ENCODE measurements at regions not wholly inside any gene's neighbourhood (a gene's known extent, or its start where the extent isn't known, plus 50 kb on each side); places are given as distances from the start of the nearest gene placed in this dataset.

- no peak for DNase-seq (ENCODE audit: low read depth, low spot score)
- Histone ChIP-seq H3K27me3 (ENCODE audit: insufficient read depth, low read length) (no peaks in the 10 kb centered on the region), H3K9me2 (ENCODE audit: insufficient read depth) (no peaks in the 10 kb centered on the region), H3K36me3 (ENCODE audit: control insufficient read depth in 1 of 2, insufficient read depth in 2 of 2, low read length in 2 of 2) (no peaks in the 10 kb centered on the region), H4K20me1 (ENCODE audit: insufficient read depth) (no peaks in the 10 kb centered on the region), H2AFZ (ENCODE audit: low read depth, low read length, poor library complexity, severe bottlenecking) (no peak overlapping the region), H3K27ac (ENCODE audit: low read depth, low read length) (no peak overlapping the region), H3K4me2 (ENCODE audit: low read length) (no peak overlapping the region), H3K4me1 (ENCODE audit: control insufficient read depth in 1 of 2, insufficient read depth in 2 of 2, low read length in 2 of 2) (no peaks in the 10 kb centered on the region), H3K9me3 (ENCODE audit: control insufficient read depth in 1 of 2, insufficient read depth in 1 of 2, low read depth in 1 of 2, low read length in 2 of 2) (no peaks in the 10 kb centered on the region), H3K4me3 (replicated peaks in 1 of 2; ENCODE audit: low read depth in 1 of 2, low read length in 2 of 2) (no peak overlapping the region), H3K9ac (ENCODE audit: low read length) (no peak overlapping the region), H3K79me2 (ENCODE audit: insufficient read depth, low read length) (no peaks in the 10 kb centered on the region)
- intact Hi-C loops (cut with micrococcal nuclease): no loop called here
- POLR2A ChIA-PET: no interaction called here
- TF ChIP-seq ATF3 (IDR thresholded peaks at IDR 0.05): no peak
- no peak for TF ChIP-seq CTCF (IDR thresholded peaks at IDR 0.05 in 2 of 3, conservative IDR thresholded peaks at IDR 0.05 in 1 of 3; ENCODE audit: borderline replicate concordance in 1 of 3, insufficient read depth in 1 of 3, low read depth in 2 of 3, low read length in 2 of 3)
- TF ChIP-seq CBX3 (IDR thresholded peaks at IDR 0.05; ENCODE audit: low read depth): no peak
- TF ChIP-seq POLR2A (IDR thresholded peaks at IDR 0.05; ENCODE audit: borderline replicate concordance, extremely low read depth, insufficient read depth, insufficient read length): no peak
- TF ChIP-seq CEBPB (IDR thresholded peaks at IDR 0.05; ENCODE audit: low read depth): no peak
- TF ChIP-seq ELF1 (IDR thresholded peaks at IDR 0.05; ENCODE audit: borderline replicate concordance, low read depth): no peak
- TF ChIP-seq ZFX (IDR thresholded peaks at IDR 0.05): no peak
- no peak for TF ChIP-seq REST (IDR thresholded peaks at IDR 0.05; ENCODE audit: low read depth)
- no TSS peak for BruUV-seq (replicated peaks)
- CTCF ChIA-PET: interaction anchor here (1.2 kb wide), 1 partner anchor 11 kb away, joined by 5 read pairs; no protein-coding TSS in a partner anchor
- no peak for ATAC-seq
- RAD21 ChIA-PET (ENCODE audit: low non-redundant PET in 1 of 2, low total read pairs in 2 of 2, uncharacterized antibody in 2 of 2, unreplicated experiment in 2 of 2): no interaction called here
Observed at GRCh38 chr22:47225931-47226633, 463.6 kb downstream of the TBC1D22A start.
